SK-N-SH treated with all-trans-retinoic acid at 6 μM for 48 hours (cell line): ENCODE measurements at regions not wholly inside any gene's neighbourhood (a gene's known extent, or its start where the extent isn't known, plus 50 kb on each side); places are given as distances from the start of the nearest gene placed in this dataset.

Source experiments
- ATAC-seq: fragments of 200-7000 bp; cut with Tn5 transposase; 3 replicates; pipeline ENCODE4 v1.9.1; 2020; ENCODE audit warnings: mild to moderate bottlenecking, moderate library complexity
- ARNTL ChIP-seq: fragments of 450-650 bp; formaldehyde crosslinking; IDR thresholded peaks from 2 replicates; pipeline ENCODE4 v1.5.0; 2020; ENCODE audit warnings: low read depth, mild to moderate bottlenecking, moderate library complexity, borderline replicate concordance
- BACH2 ChIP-seq: fragments of 250-450 bp; sonication (Bioruptor Pico); IDR thresholded peaks from 2 replicates; pipeline ENCODE4 v1.9.0; 2021; ENCODE audit warnings: mild to moderate bottlenecking, borderline replicate concordance
- CSDC2 ChIP-seq: fragments of 250-450 bp; sonication (Bioruptor Pico); IDR thresholded peaks from 2 replicates; pipeline ENCODE4 v1.5.0; 2020; ENCODE audit warnings: mild to moderate bottlenecking, moderate library complexity
- CSRNP3 ChIP-seq: fragments of 250-450 bp; sonication (Bioruptor Pico); IDR thresholded peaks from 2 replicates; pipeline ENCODE4 v1.5.1; 2021; ENCODE audit warnings: mild to moderate bottlenecking, moderate library complexity
- ESRRG ChIP-seq: fragments of 250-450 bp; sonication (Bioruptor Pico); IDR thresholded peaks from 2 replicates; pipeline ENCODE4 v1.6.1; 2021; ENCODE audit warnings: mild to moderate bottlenecking
- GLIS3 ChIP-seq: fragments of 250-450 bp; sonication (Bioruptor Pico); IDR thresholded peaks from 2 replicates; pipeline ENCODE4 v1.5.0; 2020; ENCODE audit warnings: mild to moderate bottlenecking, moderate library complexity
- ISL1 ChIP-seq: fragments of 250-450 bp; sonication (Bioruptor Pico); IDR thresholded peaks from 2 replicates; pipeline ENCODE4 v2.1.2; 2022; ENCODE audit warnings: mild to moderate bottlenecking, moderate library complexity
- OSR1 ChIP-seq: fragments of 250-450 bp; sonication (Bioruptor Pico); IDR thresholded peaks from 2 replicates; pipeline ENCODE4 v1.8.0; 2022; ENCODE audit warnings: moderate library complexity, mild to moderate bottlenecking, inconsistent platforms
- POU6F1 ChIP-seq: fragments of 250-450 bp; sonication (Bioruptor Pico); IDR thresholded peaks from 2 replicates; pipeline ENCODE4 v1.8.0; 2021; ENCODE audit warnings: low read depth, mild to moderate bottlenecking, moderate library complexity, borderline replicate concordance
- PPARA ChIP-seq: fragments of 250-450 bp; sonication (Bioruptor Pico); IDR thresholded peaks from 2 replicates; pipeline ENCODE4 v1.5.0; 2020; ENCODE audit warnings: mild to moderate bottlenecking, borderline replicate concordance
- RARB ChIP-seq: fragments of 250-450 bp; sonication (Bioruptor Pico); IDR thresholded peaks from 2 replicates; pipeline ENCODE4 v1.8.0; 2021; ENCODE audit warnings: mild to moderate bottlenecking, moderate library complexity
- SNAI2 ChIP-seq: fragments of 250-450 bp; sonication (Bioruptor Pico); IDR thresholded peaks from 2 replicates; pipeline ENCODE4 v1.5.0; 2020; ENCODE audit warnings: mild to moderate bottlenecking, moderate library complexity
- TCF4 ChIP-seq: fragments of 250-450 bp; sonication (Bioruptor Pico); IDR thresholded peaks from 2 replicates; pipeline ENCODE4 v1.8.0; 2021; ENCODE audit warnings: mild to moderate bottlenecking, moderate library complexity, borderline replicate concordance
- ZC3H10 ChIP-seq: fragments of 250-450 bp; sonication (Bioruptor Pico); IDR thresholded peaks from 2 replicates; pipeline ENCODE4 v1.5.1; 2021; ENCODE audit warnings: mild to moderate bottlenecking, moderate library complexity
- ZFP3 ChIP-seq: fragments of 250-450 bp; sonication (Bioruptor Pico); IDR thresholded peaks from 2 replicates; pipeline ENCODE4 v1.5.0; 2020; ENCODE audit warnings: mild to moderate bottlenecking, moderate library complexity
- ZFP30 ChIP-seq: fragments of 450-650 bp; formaldehyde crosslinking; IDR thresholded peaks from 2 replicates; pipeline ENCODE4 v1.5.0; 2022; ENCODE audit warnings: mild to moderate bottlenecking, moderate library complexity
- ZNF70 ChIP-seq: fragments of 450-650 bp; formaldehyde crosslinking; IDR thresholded peaks from 2 replicates; pipeline ENCODE4 v1.5.0; 2020; ENCODE audit warnings: mild to moderate bottlenecking, moderate library complexity
- ZNF8 ChIP-seq: fragments of 450-650 bp; formaldehyde crosslinking; IDR thresholded peaks from 2 replicates; pipeline ENCODE4 v1.5.0; 2020; ENCODE audit warnings: mild to moderate bottlenecking, moderate library complexity
- TF ChIP-seq, protein P1 (sequence below): fragments of 250-450 bp; sonication (Bioruptor Pico); IDR thresholded peaks from 2 replicates; pipeline ENCODE4 v1.5.1; 2020; ENCODE audit warnings: low read depth, mild to moderate bottlenecking, moderate library complexity
- TF ChIP-seq, protein P2 (sequence below): fragments of 250-450 bp; sonication (Bioruptor Pico); IDR thresholded peaks from 2 replicates; pipeline ENCODE4 v1.5.0; 2020; ENCODE audit warnings: mild to moderate bottlenecking, moderate library complexity
- TF ChIP-seq, protein P3 (sequence below): fragments of 250-450 bp; sonication (Bioruptor Pico); IDR thresholded peaks from 2 replicates; pipeline ENCODE4 v1.8.0; 2020; ENCODE audit warnings: mild to moderate bottlenecking, moderate library complexity, borderline replicate concordance

GRCh38 chr2:220419647-220420046 lies 792.2 kb downstream of the SLC4A3 start:
- TF ChIP-seq ISL1 (CRISPR knock-in tag) (no peak), ESRRG (no peak), ZNF8 (CRISPR knock-in tag) (no peak), GLIS3 (CRISPR knock-in tag) (no peak), ZFP30 (CRISPR knock-in tag) (no peak), POU6F1 (no peak), CSDC2 (CRISPR knock-in tag) (no peak), ARNTL (CRISPR knock-in tag) (no peak), ZC3H10 (CRISPR knock-in tag) (no peak), ZFP3 (no peak), PPARA (no peak), RARB (CRISPR knock-in tag) (no peak), TCF4 (CRISPR knock-in tag) (no peak), ZNF70 (no peak)
- TF ChIP-seq, protein P1, sequence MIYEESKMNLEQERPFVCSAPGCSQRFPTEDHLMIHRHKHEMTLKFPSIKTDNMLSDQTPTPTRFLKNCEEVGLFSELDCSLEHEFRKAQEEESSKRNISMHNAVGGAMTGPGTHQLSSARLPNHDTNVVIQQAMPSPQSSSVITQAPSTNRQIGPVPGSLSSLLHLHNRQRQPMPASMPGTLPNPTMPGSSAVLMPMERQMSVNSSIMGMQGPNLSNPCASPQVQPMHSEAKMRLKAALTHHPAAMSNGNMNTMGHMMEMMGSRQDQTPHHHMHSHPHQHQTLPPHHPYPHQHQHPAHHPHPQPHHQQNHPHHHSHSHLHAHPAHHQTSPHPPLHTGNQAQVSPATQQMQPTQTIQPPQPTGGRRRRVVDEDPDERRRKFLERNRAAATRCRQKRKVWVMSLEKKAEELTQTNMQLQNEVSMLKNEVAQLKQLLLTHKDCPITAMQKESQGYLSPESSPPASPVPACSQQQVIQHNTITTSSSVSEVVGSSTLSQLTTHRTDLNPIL (CRISPR knock-in tag): no peak
- TF ChIP-seq, protein P2, sequence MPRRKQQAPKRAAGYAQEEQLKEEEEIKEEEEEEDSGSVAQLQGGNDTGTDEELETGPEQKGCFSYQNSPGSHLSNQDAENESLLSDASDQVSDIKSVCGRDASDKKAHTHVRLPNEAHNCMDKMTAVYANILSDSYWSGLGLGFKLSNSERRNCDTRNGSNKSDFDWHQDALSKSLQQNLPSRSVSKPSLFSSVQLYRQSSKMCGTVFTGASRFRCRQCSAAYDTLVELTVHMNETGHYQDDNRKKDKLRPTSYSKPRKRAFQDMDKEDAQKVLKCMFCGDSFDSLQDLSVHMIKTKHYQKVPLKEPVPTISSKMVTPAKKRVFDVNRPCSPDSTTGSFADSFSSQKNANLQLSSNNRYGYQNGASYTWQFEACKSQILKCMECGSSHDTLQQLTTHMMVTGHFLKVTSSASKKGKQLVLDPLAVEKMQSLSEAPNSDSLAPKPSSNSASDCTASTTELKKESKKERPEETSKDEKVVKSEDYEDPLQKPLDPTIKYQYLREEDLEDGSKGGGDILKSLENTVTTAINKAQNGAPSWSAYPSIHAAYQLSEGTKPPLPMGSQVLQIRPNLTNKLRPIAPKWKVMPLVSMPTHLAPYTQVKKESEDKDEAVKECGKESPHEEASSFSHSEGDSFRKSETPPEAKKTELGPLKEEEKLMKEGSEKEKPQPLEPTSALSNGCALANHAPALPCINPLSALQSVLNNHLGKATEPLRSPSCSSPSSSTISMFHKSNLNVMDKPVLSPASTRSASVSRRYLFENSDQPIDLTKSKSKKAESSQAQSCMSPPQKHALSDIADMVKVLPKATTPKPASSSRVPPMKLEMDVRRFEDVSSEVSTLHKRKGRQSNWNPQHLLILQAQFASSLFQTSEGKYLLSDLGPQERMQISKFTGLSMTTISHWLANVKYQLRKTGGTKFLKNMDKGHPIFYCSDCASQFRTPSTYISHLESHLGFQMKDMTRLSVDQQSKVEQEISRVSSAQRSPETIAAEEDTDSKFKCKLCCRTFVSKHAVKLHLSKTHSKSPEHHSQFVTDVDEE (CRISPR knock-in tag): no peak
- TF ChIP-seq, protein P3, sequence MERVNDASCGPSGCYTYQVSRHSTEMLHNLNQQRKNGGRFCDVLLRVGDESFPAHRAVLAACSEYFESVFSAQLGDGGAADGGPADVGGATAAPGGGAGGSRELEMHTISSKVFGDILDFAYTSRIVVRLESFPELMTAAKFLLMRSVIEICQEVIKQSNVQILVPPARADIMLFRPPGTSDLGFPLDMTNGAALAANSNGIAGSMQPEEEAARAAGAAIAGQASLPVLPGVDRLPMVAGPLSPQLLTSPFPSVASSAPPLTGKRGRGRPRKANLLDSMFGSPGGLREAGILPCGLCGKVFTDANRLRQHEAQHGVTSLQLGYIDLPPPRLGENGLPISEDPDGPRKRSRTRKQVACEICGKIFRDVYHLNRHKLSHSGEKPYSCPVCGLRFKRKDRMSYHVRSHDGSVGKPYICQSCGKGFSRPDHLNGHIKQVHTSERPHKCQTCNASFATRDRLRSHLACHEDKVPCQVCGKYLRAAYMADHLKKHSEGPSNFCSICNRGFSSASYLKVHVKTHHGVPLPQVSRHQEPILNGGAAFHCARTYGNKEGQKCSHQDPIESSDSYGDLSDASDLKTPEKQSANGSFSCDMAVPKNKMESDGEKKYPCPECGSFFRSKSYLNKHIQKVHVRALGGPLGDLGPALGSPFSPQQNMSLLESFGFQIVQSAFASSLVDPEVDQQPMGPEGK (CRISPR knock-in tag): no peak
- ATAC-seq: peak; percentile 73

DNA sequence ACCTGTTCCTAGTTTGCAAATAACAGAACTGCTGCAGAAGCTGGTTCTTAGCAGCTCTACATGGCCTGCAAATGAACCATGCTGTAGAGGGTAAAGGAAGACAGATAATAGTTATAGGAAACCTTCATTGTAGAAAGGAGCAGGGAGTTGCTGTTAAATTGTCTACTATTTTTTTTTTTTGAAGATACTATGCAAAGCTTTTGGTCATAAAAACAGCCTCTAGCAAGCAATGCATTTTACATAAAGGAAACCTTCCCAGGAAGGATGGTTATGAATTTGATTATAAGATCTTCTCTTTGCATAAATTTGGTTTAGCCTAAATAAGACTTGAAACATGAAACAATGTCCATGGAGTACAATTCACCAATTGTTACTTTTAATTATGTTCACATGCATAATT lies 793.4 kb downstream of the SLC4A3 start:
- no peak for ATAC-seq
- TF ChIP-seq ZFP3: no peak
- no peak for TF ChIP-seq RARB (CRISPR knock-in tag)
- TF ChIP-seq TCF4 (CRISPR knock-in tag): no peak
- no peak for TF ChIP-seq ARNTL (CRISPR knock-in tag)
- no peak for TF ChIP-seq ZNF70
- TF ChIP-seq BACH2 (CRISPR knock-in tag): no peak
- no peak for TF ChIP-seq SNAI2 (CRISPR knock-in tag)
- no peak for TF ChIP-seq CSDC2 (CRISPR knock-in tag)
- TF ChIP-seq CSRNP3 (CRISPR knock-in tag): no peak
- no peak for TF ChIP-seq POU6F1

- TF ChIP-seq RARB (CRISPR knock-in tag): no peak
- no peak for TF ChIP-seq ZNF70
- TF ChIP-seq, protein P1 (CRISPR knock-in tag): no peak
- TF ChIP-seq, protein P3 (CRISPR knock-in tag): no peak
- TF ChIP-seq CSDC2 (CRISPR knock-in tag): no peak
- TF ChIP-seq OSR1: no peak
- TF ChIP-seq ZFP30 (CRISPR knock-in tag): no peak
These were observed 795.2 kb downstream of the SLC4A3 start for GRCh38 chr2:220422676-220423075.

More at GRCh38 chr2:220422676-220423075, 795.2 kb downstream of the SLC4A3 start:
- ATAC-seq: no peak
